T-helper 2 cell (primary cell): ENCODE measurements at regions not wholly inside any gene's neighbourhood (a gene's known extent, or its start where the extent isn't known, plus 50 kb on each side); places are given as distances from the start of the nearest gene placed in this dataset.
"Not testable (repeated sequence)": the region's sequence is repeated elsewhere in the genome, so short reads cannot be mapped to it uniquely, and the experiment has no call there.

Experiments used
- DNase-seq, 5 experiments: peaks; one replicate each; pipeline versions ENCODE4 v3.0.0 to v3.0.0-alpha.2; 2012 to 2022

GRCh38 chr13:103694033-103694432, 627.8 kb upstream of the SLC10A2 start:
- DNase-seq = no peak

DNA sequence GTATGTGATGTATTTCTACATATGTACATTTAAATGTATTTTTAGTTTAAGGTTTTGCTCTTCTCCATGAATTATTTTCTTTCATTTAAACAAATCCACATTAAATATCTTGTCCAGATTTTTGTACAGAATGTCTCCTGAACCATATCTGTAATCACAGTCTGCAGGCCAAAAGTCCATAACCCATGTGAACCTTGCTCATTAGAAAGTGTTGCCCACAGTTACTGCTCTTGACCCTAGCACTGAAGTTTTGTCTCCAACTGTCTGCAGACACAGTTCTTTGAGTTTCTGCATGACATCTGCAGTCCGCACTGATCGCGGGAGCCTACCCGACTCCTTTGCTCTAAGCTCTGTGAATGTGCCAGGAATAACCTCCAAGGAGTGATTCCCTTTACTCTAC, 626.2 kb upstream of the SLC10A2 start:
- DNase-seq = no peak

DNA sequence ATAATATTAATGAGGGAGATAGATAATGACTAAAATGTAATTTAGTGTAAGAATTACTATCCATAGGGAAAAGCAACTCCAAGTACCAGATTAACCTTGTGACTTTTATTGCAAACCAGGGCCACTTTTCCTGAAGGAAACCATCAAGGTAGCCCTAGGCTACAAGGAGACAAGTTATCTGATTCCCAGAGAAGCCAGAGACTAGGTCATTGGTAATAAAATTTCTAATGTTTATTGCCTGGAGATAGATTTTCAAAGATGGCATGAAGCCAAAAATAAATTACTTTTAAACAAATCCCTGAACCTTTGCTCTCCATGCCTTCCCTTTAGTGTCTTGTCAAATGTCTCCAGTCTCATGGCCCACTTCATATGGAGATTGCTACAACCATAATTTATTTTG, 610.1 kb upstream of the SLC10A2 start:
- no peak for DNase-seq

GRCh38 chr13:103671547-103671946, 605.3 kb upstream of the SLC10A2 start:
- no peak for DNase-seq

GRCh38 chr13:103663996-103664395, 597.8 kb upstream of the SLC10A2 start:
- DNase-seq = no peak

DNA sequence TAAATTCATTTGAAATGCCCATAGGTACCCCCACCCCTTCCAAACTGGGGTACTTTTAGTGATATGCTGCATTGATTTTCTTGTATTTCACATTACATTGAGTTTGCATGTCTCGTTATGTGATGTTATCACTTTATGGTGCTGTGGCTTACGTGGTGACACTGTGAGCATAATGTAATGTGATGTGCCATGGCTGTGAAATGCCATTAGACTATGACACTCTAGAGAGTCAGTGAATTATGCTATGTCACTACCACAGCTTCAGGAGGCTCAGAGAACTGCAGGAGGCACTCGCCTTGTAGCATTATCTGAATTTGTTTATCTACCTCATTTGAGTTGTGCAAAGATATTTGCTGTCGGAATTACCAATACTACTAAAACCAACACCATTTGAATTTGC, 590.1 kb upstream of the SLC10A2 start:
- DNase-seq = no peak

GRCh38 chr13:103640606-103641005, 574.4 kb upstream of the SLC10A2 start:
- no peak for DNase-seq

GRCh38 chr13:103639326-103639725, 573.1 kb upstream of the SLC10A2 start:
- no peak for DNase-seq

DNA sequence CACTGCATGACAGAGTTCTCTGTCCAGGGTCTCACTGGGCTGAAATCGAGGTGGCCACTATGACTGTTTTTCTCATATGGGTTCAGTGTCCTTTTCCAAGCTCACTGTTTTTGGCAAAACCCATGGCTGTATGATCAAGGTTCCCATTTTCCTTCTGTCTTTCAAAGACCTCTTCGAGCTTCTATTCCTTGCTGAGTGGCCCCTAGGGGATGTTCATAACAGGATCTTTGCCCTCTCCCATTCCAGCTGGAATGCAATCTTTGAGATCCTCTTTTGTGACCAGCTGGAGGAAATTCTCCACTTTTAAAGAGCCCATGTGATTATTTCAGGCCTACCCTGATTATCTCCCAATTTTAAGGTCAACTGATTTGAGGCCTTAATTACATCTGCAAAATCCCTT, 572.5 kb upstream of the SLC10A2 start:
- DNase-seq = no peak

DNA sequence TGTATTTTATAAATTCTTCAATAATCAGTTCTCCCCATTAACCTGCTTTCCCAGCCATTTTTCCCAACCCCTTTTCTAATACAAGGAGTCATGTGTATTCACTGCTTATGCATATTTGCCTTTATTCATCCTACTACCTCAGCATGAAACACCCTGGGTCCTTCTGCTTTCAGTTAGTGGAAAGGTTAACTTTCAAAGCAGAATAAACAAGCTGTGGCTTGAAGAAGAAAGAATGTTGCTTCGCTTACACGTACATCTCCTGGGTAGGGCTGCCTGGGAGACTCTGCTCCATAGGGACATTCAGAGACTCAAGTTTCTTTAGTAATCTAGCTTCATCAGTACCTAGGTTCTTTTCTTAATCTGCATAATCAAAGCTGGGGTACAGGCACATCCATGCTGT, 567.8 kb upstream of the SLC10A2 start:
- DNase-seq = no peak

DNA sequence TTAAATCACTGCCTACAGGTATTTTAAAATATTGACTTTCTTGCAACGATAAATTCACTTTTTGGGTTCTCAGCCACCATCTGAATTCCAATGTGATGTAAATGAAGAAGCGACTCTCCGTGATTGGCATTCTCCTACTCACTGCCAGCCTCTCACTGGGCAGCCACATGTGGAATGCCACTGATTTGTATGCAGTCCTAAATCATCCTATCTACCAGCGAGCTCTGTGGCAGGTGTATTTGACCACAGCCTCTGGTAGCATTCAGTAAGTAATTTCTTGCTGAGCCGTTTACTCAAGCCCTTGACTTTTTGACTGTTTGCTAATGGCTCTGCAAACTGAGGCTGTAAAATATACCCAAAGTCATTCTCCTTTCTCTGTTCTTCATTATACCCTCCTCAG, 559.0 kb upstream of the SLC10A2 start:
- DNase-seq = no peak

- DNase-seq = no peak
Observed at GRCh38 chr13:103618151-103618550, 551.9 kb upstream of the SLC10A2 start.

DNA sequence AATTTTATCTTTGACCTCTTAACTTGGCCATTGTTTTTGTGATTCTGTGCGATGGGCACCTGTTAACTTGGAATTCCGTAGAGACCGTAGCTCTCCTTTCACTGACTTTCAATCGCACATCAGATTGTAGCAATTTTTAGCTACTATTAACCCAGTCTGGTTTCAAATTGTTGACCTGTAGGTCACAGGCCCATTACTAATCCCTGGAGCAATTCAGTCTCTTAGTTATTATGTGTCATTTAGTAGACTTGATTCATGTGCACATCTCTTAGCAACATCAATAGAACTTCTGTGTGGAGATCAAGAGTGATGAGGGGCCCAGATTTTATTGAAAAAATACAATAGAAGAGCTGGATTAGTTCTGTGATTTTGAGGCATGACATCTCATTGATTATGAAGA, 549.6 kb upstream of the SLC10A2 start:
- DNase-seq = no peak

- no peak for DNase-seq
Observed at GRCh38 chr13:103614761-103615160, 548.5 kb upstream of the SLC10A2 start.

DNA sequence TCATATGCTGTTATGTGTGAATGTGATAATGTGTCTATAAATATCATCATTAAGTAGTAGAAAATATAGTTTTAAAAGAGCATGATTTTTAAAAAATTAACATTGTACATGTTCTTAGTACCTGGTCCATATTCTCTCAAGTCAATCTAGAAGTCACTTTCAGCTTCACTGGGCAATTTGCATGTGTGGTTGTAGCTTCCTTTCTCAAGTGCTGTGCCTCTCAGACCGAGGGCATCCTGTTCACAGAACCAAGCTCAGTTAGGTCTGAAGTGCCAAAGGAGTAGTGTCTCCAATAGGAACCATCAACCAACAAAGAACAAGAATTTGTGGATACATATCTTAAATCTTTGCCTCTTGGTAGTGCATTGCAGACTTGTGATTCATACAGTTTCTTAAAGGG, 541.8 kb upstream of the SLC10A2 start:
- DNase-seq = no peak

- DNase-seq = no peak
Observed at GRCh38 chr13:103605546-103606326, 539.5 kb upstream of the SLC10A2 start.

DNA sequence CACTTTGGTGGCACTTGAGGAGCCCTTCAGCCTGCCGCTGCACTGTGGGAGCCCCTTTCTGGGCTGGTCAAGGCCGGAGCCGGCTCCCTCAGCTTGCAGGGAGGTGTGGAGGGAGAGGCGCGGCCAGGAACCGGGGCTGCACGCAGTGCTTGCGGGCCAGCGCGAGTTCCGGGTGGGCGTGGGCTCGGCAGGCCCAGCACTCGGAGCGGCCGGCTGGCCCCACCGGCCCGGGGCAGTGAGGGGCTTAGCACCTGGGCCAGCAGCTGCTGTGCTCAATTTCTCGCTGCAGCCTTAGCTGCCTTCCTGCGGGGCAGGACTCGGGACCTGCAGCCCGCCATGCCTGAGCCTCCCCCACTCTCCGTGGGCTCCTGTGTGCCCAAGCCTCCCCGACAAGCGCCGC, 533.7 kb upstream of the SLC10A2 start:
- DNase-seq = not testable (repeated sequence)

DNA sequence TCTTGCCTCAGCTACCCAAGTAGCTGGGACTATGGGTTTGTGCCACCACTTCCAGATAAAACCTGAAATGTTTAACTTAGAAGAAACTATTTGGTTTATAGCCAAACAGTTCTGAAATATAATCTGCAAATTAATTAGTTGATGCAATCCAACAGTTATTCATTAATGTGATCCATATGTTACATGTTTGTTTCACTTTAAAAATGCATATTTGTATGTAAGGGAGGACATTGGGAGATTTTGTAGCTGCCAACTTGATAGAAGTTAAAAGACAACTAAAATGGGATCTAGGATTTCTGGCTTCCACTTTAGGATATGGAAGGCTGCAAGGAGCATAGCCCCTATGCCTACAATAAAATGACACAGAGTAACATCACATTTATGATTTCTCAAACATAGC, 532.5 kb upstream of the SLC10A2 start:
- no peak for DNase-seq

- DNase-seq = no peak
Observed at GRCh38 chr13:103573446-103573845, 507.2 kb upstream of the SLC10A2 start.

DNA sequence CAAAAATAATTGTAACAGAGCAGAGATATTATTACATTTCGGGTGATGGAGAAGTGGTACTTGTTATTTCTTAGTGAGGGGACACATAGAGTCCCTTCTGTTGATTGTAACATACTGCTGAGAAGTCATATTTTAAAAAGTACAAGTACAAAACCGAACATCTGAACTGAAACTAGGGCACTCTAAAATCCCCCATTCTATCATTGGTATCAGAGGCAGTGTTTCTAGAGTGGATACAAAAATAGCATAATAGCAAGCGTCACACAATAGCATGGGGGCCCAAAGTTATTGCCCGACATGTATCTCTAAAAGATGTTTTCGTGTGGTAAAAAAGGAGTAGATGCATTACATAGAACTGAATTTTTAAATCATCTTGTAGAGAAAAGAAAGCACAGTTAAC, 502.1 kb upstream of the SLC10A2 start:
- no peak for DNase-seq

GRCh38 chr13:103557878-103558277, 491.7 kb upstream of the SLC10A2 start:
- DNase-seq = no peak

- DNase-seq = no peak
Observed at GRCh38 chr13:103556681-103557080, 490.5 kb upstream of the SLC10A2 start.

GRCh38 chr13:103547914-103548313, 481.7 kb upstream of the SLC10A2 start:
- no peak for DNase-seq

DNA sequence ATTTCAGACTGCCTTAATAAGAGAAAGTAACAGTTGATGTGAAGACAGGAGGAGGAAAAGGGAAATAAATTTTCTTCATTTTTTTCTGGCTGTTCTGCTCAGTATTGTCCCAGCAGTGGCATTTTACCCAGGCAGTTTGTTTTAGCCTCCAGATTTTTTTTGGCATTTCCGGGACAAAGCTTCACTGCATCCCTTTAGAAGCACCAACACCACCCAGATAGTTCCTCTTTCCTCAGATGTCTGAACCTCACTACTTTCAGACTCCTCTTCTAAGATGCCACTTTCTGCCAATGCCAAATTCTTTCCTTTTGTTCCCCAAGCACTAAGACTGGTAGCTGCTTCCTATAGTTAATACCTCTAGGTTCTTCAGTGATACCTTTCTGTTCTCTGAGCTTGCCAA, 480.1 kb upstream of the SLC10A2 start:
- no peak for DNase-seq

- DNase-seq = no peak
Observed at GRCh38 chr13:103542648-103543047, 476.4 kb upstream of the SLC10A2 start.
